ENCODE measurements at regions not wholly inside any gene's neighbourhood (a gene's known extent, or its start where the extent isn't known, plus 50 kb on each side); places are given as distances from the start of the nearest gene placed in this dataset.

DNA sequence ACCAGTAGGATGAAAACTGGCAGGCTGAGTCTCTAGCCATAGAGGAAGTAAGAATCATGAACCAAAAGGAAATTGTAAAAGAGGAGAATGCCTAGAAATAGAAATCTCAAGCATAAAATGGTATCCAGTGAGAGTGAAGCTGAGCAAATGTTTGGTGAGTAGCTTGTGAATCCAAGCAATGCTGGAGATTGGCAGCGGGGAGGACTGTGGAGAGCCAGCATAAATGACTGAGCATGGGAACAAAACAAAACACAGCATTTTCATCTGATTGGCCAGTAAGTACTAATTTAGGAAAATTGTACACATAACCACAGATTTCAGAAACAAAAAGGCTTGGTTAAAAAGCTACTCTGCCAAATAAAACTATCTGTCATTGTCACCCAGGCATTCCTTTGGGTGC is 390.0 kb downstream of the STK39 start:
- no peaks in the 10 kb centered on the region for H3K4me1 ChIP-seq
- TF ChIP-seq CTCF (IDR thresholded peaks at IDR 0.05), result no peak
- no peaks in the 10 kb centered on the region for H3K27me3 ChIP-seq
- no peaks in the 10 kb centered on the region for H3K36me3 ChIP-seq
- H3K27ac ChIP-seq, result no peak overlapping the region
- intact Hi-C loops (cut with DNase I), result no loop called here
- no peak for DNase-seq
- no peak overlapping the region for H3K4me3 ChIP-seq
- 53 to 62% methylated on average over 1 of the region's 1 CpG for WGBS, 2 donors
- H3K9me3 ChIP-seq, result no peaks in the 10 kb centered on the region

- Histone ChIP-seq H3K9me3 (no peaks in the 10 kb centered on the region), H3K36me3 (no peaks in the 10 kb centered on the region), H3K4me1 (no peaks in the 10 kb centered on the region), H3K27ac (no peak overlapping the region), H3K4me3 (no peak overlapping the region), H3K27me3 (no peaks in the 10 kb centered on the region)
- TF ChIP-seq CTCF (IDR thresholded peaks at IDR 0.05), result no peak
- TF ChIP-seq POLR2A (IDR thresholded peaks at IDR 0.05), result no peak
- intact Hi-C loops (cut with DNase I), result no loop called here
- no peak for DNase-seq
Observed at GRCh38 chr2:167856190-167856589, 391.2 kb downstream of the STK39 start.

DNA sequence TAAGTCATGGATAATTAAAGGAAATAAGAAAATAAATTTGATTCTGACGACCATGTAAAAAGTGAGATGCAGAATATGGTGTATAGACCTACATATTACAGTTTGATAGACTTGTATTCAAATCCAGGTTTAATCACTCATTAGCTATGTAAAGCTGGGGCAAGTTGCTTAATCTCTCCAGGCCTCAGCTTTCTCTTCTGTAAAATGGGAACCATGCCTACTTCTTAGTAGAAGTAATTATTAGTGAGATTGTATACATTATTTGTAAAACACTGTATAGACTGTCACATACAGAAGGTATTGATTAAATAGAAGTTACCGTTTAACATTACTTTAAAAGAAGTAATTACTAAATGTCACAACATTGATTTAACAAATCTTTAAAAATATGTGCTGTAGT is 392.2 kb downstream of the STK39 start:
- no peak for DNase-seq
- no peak overlapping the region for H3K27ac ChIP-seq
- H3K27me3 ChIP-seq, result no peaks in the 10 kb centered on the region
- no peak for TF ChIP-seq CTCF (IDR thresholded peaks at IDR 0.05)
- no peak for TF ChIP-seq POLR2A (IDR thresholded peaks at IDR 0.05)
- no peaks in the 10 kb centered on the region for H3K9me3 ChIP-seq
- no peak overlapping the region for H3K4me3 ChIP-seq
- no peaks in the 10 kb centered on the region for H3K4me1 ChIP-seq
- H3K36me3 ChIP-seq, result no peaks in the 10 kb centered on the region
- intact Hi-C loops (cut with DNase I), result no loop called here
- WGBS, 2 donors, result 77 to 89% methylated on average over 2 of the region's 2 CpGs

- TF ChIP-seq CTCF (IDR thresholded peaks at IDR 0.05) (no peak), POLR2A (IDR thresholded peaks at IDR 0.05) (no peak)
- no peaks in the 10 kb centered on the region for H3K27me3 ChIP-seq
- DNase-seq, result no peak
- H3K27ac ChIP-seq, result no peak overlapping the region
- no peak overlapping the region for H3K4me3 ChIP-seq
- H3K9me3 ChIP-seq, result no peaks in the 10 kb centered on the region
- H3K36me3 ChIP-seq, result no peaks in the 10 kb centered on the region
- H3K4me1 ChIP-seq, result no peaks in the 10 kb centered on the region
- WGBS, 2 donors, result 50 to 67% methylated on average over 1 of the region's 1 CpG
- intact Hi-C loops (cut with DNase I), result no loop called here
Observed at GRCh38 chr2:167853717-167854116, 393.7 kb downstream of the STK39 start.

DNA sequence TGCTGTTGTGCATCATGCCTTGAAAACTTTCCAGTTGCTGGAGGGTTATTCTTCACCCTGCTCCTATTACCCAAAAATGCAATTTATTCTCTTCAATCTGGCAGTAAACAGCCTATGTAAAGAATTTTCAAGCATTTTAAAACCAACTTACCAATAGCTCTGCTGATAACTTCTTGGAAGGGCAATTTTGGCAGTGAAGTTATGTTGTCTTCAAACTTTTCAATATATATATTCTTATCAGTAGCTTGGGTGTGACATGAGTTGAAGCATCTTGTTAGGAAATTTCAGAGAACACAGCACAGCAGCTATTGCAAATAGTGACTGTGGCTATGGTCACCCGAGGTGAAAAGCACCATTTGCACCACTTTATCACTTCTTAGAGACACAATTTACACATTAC is 395.5 kb downstream of the STK39 start:
- no peak overlapping the region for H3K4me3 ChIP-seq
- H3K36me3 ChIP-seq, result no peaks in the 10 kb centered on the region
- DNase-seq, result no peak
- 29 to 38% methylated on average over 1 of the region's 1 CpG for WGBS, 2 donors
- no peak overlapping the region for H3K27ac ChIP-seq
- H3K4me1 ChIP-seq, result no peaks in the 10 kb centered on the region
- no peaks in the 10 kb centered on the region for H3K27me3 ChIP-seq
- H3K9me3 ChIP-seq, result no peaks in the 10 kb centered on the region
- intact Hi-C loops (cut with DNase I), result no loop called here
- TF ChIP-seq POLR2A (IDR thresholded peaks at IDR 0.05) (no peak), CTCF (IDR thresholded peaks at IDR 0.05) (no peak)
